ENCODE measurements at regions not wholly inside any gene's neighbourhood (a gene's known extent, or its start where the extent isn't known, plus 50 kb on each side); places are given as distances from the start of the nearest gene placed in this dataset.
A peak's percentile ranks its signal among the peaks of the same experiment; 100 is the strongest.
"Not testable (repeated sequence)": the region's sequence is repeated elsewhere in the genome, so short reads cannot be mapped to it uniquely, and the experiment has no call there.

DNA sequence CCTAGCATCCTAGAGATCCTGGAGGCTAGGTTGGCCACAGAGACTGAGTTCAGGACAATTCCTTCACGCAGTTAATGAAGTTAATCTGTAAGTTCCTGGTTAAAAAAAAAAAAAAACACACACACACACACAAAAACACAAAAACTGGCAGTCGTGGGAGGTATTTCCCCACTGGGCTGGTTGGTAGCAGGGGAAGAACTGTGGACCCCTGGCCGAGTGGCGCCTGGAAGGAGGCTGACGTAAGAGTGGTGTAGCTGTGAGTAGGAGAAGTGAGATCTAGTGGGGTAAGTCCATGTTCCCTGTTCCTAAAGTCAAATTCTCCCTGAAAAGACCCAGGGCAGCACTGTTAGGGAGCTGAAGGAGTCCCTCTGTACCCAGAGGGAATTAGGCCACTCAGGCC, 461.0 kb upstream of the ZNG1F start:
- H3K27ac ChIP-seq, H3K4me3 ChIP-seq: not testable (repeated sequence)

DNA sequence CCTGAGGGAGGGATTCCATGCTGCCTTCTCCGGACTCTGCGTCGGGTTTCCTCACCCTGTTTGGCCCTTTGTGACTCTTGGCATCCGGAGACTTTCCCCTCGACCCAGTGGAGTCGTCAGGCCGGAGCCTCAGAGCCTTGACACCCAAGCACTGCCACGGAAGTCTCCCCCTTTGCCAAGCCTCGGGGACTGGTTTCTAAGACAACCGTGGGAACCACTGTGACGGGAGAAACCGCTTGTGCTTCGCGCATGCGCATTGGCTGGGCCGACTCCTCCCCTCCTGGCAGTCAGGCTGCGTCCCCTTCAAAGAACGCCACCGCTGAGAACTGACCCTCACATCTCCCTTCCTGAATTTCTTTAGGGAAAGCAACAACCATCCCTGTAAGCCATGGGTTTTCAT, 459.4 kb upstream of the ZNG1F start:
- Histone ChIP-seq H3K27ac (peak overlapping the region in 1 of 2 donors; percentile 45), H3K4me3 (peak overlapping the region; percentile 47)
- DNase-seq (ENCODE audit: low spot score) = not testable (repeated sequence)

More for the DNA sequence above, 461.0 kb upstream of the ZNG1F start:
- not testable (repeated sequence) for DNase-seq (ENCODE audit: low spot score)

DNA sequence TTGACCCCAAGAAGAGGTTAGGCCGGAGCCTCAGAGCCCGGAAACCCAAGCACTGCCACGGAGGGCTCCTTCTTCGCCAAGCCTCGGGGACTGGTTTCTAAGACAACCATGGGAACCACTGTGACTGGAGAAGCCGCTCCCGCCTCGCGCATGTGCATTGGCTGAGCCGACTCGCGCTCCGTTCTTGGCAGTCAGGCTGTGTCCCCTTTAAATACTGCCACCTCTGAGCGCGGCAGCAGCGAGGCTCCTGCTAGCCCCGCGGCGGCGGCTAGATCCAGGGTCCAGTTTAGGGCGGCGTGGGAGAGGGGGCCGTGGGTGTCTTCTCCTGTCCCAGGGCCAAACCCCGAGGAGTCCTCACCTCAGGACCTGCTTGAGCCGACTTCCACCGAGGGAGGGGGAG, 457.1 kb upstream of the ZNG1F start:
- not testable (repeated sequence) for DNase-seq (ENCODE audit: low spot score); H3K27ac ChIP-seq; H3K4me3 ChIP-seq

DNA sequence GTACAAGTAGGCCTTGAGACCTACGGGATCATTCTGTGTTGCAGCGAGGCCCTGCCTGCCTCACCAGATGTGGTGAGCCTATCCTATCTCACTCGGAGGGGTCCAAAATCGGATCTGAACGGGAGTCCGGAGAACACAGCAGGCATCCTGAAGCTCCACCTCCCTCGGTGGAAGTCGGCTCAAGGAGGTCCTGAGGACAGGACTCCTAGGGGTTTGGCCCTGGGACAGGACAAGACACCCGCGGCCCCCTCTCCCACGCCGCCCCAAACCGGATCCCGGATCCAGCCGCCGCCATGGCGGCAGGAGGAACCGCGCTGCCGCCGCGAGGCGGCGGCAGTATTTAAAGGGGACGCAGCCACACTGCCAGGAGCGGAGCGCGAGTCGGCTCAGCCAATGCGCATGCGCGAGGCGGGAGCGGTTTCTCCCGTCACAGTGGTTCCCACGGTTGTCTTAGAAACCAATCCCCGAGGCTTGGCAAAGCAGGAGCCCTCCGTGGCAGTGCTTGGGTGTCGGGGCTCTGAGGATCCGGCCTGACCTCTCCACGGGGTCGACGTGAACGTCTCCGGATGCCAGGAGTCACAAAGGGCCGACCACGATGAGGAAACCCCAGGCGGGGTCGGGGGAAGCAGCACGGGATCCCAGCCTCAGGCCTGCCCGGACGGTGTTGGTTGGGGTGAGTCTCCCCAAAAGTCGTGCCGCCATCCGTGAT, 454.6 kb upstream of the ZNG1F start:
- DNase-seq (ENCODE audit: low spot score) = peak; percentile 72
- Histone ChIP-seq H3K4me3 (peak overlapping the region; percentile 60), H3K27ac (peak overlapping the region; percentile 42 to 61)

DNA sequence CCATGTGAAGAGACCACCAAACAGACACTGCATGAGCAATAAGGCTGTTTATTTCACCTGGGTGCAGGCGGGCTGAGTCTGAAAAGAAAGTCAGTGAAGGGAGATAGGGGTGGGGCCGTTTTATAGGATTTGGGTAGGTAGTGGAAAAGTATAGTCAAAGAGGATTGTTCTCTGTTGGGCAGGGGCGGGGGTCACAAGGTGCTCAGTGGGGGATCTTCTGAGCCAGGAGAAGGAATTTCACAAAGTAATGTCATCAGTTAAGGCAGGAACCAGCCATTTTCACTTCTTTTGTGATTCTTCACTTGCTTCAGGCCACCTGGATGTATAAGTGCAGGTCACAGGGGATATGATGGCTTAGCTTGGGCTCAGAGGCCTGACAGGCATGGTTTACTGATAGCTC, 444.6 kb upstream of the ZNG1F start:
- H3K27ac ChIP-seq; DNase-seq (ENCODE audit: low spot score); H3K4me3 ChIP-seq: not testable (repeated sequence)

DNA sequence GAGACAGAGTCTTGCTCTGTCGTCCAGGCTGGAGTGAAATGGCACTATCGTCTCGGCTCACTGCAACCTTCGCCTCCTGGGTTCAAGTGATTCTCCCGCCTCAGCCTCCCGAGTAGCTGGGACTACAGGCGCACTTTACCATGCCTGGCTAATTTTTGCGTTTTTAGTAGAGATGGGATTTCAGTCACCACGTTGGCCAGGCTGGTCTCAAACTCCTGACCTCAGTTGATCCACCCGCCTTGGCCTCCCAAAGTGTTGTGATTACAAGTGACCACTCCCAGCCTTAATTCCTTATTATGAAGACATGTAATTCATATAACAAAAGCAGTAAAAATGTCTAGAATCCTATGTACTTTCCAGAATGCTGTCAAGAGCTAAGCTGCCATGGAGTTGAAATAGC, 434.5 kb upstream of the ZNG1F start:
- not testable (repeated sequence) for H3K4me3 ChIP-seq; H3K27ac ChIP-seq; DNase-seq (ENCODE audit: low spot score)

DNA sequence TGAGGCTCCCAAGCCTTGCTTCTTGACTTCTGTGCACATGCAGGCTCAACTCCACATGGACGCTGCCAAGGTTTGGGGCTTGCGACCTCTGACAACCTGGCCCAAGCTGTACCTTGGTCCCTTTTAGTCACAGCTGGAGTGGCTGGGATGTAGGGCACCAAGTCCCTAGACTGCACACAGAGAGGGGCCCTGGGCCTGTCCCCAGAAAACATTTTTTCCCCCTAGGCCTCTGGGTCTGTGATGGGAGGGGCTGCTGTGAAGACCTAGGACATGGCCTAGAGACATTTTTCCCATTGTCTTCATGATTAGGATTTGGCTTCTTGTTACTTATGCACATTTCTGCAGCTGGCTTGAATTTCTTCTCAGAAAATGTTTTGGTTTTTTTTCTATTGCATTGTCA, 430.1 kb upstream of the ZNG1F start:
- H3K4me3 ChIP-seq; DNase-seq (ENCODE audit: low spot score); H3K27ac ChIP-seq: not testable (repeated sequence)

DNA sequence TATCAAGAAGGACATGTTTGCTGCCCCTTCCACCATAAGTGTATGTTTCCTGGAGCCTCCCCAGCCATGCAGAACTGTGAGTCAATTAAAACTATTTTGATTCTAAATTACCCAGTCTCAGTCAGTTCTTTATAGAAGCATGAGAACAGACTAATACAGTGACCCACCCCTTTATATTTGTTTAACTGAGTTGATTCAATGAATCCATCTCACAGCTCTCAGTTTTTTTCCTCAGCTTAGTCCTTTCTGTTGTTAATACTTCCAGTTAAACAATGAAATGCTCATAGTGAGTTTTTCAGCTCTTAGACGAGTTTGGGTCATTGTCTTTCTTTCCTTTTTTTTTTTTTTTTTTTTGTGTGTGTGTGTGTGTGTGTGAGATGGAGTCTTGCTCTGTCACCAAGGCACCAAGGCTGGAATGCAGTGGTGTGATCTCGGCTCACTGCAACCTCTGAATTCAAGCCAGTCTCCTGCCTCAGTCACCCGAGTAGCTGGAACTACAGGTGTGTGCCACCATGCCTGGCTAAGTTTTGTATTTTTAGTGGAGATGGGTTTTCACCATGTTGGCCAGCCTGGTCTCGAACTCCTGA, 417.9 kb upstream of the ZNG1F start:
- not testable (repeated sequence) for H3K4me3 ChIP-seq; DNase-seq (ENCODE audit: low spot score); H3K27ac ChIP-seq

DNA sequence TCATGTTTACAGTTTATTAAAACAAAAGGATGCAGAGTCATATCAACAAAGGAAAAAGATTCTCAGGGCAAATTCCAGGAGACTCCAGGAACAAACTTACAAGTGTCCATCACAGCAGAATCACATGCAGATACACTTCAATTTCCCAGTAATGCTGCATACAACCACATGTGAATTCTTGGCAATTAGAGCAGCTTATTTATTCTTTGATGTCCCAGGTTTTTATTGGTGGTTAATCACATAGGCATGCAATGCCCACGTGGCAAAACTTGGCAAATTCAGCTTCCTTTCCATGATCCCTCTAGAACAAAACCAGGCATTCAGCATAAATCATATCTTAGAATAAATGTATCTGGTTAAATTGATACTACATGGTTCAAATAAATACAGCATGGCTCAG, 376.5 kb upstream of the ZNG1F start:
- H3K27ac ChIP-seq; DNase-seq (ENCODE audit: low spot score): not testable (repeated sequence)

More for the DNA sequence above, 376.5 kb upstream of the ZNG1F start:
- H3K4me3 ChIP-seq = not testable (repeated sequence)

Data from coronary artery (tissue), 2 donors.